IMR-90 (cell line): ENCODE measurements at regions not wholly inside any gene's neighbourhood (a gene's known extent, or its start where the extent isn't known, plus 50 kb on each side); places are given as distances from the start of the nearest gene placed in this dataset.

ENCODE experiments used
- ATAC-seq: fragments of 200-7000 bp; cut with Tn5 transposase; 2 replicates; pipeline ENCODE4 v1.9.1; 2020; ENCODE audit warnings: low read depth, mild to moderate bottlenecking, moderate library complexity
- BruUV-seq: library from RNA; stranded (reverse); fragments of 400-500 nt; replicated peaks from 2 replicates; lab custom pipeline; 2021; lab: Mats Ljungman, UMichigan
- CTCF ChIA-PET: fragments of 300-600 bp; formaldehyde crosslinking; extraction: SDS; loops from one replicate; lab custom pipeline; 2021; ENCODE audit warnings: antibody characterized with exemption; lab: Yijun Ruan, JAX
- POLR2A ChIA-PET: fragments of 300-600 bp; sonication (Branson Sonifier 250); formaldehyde crosslinking; loops from one replicate; lab custom pipeline; 2022; ENCODE audit warnings: antibody characterized with exemption; ENCODE audit not compliant: unreplicated experiment; lab: Charles Lee
- DNase-seq: peaks from one replicate; pipeline ENCODE4 v3.0.0; 2013
- H2AFZ ChIP-seq: replicated peaks from 2 replicates; pipeline ENCODE3; 2013; ENCODE audit warnings: low read length, mild to moderate bottlenecking; ENCODE audit not compliant: poor library complexity
- H2AK5ac ChIP-seq: 2 replicates; pipeline ENCODE4 v1.6.1; 2013; ENCODE audit warnings: low read depth, low read length, inconsistent platforms
- H2AK9ac ChIP-seq: replicated peaks from 2 replicates; pipeline ENCODE3; 2013; ENCODE audit warnings: mild to moderate bottlenecking, low read depth, low read length, moderate library complexity; ENCODE audit not compliant: poor library complexity
- H2BK120ac ChIP-seq: 2 replicates; pipeline ENCODE4 v1.6.1; 2013; ENCODE audit warnings: low read depth, low read length, inconsistent platforms
- H2BK15ac ChIP-seq: 3 replicates; pipeline ENCODE4 v1.6.1; 2013; ENCODE audit warnings: low read depth, low read length, inconsistent platforms
- H2BK20ac ChIP-seq: 2 replicates; pipeline ENCODE4 v1.6.1; 2013; ENCODE audit warnings: low read depth, mild to moderate bottlenecking, inconsistent platforms, low read length, moderate library complexity
- H2BK5ac ChIP-seq: 2 replicates; pipeline ENCODE4 v1.6.1; 2013; ENCODE audit warnings: mild to moderate bottlenecking, low read depth, low read length, inconsistent platforms; ENCODE audit not compliant: poor library complexity, severe bottlenecking
- H3K14ac ChIP-seq: replicated peaks from 2 replicates; pipeline ENCODE4 v1.6.1; 2013; ENCODE audit warnings: low read depth, low read length, inconsistent platforms
- H3K18ac ChIP-seq: 2 replicates; pipeline ENCODE4 v1.6.1; 2013; ENCODE audit warnings: low read depth, low read length, control low read depth
- H3K23ac ChIP-seq: 2 replicates; pipeline ENCODE4 v1.6.1; 2013; ENCODE audit warnings: low read depth, low read length, inconsistent platforms
- H3K27ac ChIP-seq: 2 replicates; pipeline ENCODE4 v1.5.1; 2013; ENCODE audit warnings: mild to moderate bottlenecking, control low read depth, low read length; ENCODE audit not compliant: insufficient read depth
- H3K27me3 ChIP-seq: 2 replicates; pipeline ENCODE4 v1.6.1; 2013; ENCODE audit warnings: low read length; ENCODE audit not compliant: control insufficient read depth, insufficient read depth
- H3K36me3 ChIP-seq: 2 replicates; pipeline ENCODE4 v1.6.1; 2013; ENCODE audit warnings: low read length, mixed read lengths; ENCODE audit not compliant: control insufficient read depth, insufficient read depth
- H3K4ac ChIP-seq: 2 replicates; pipeline ENCODE4 v1.6.1; 2013; ENCODE audit warnings: low read depth, low read length, inconsistent platforms
- H3K4me1 ChIP-seq: 2 replicates; pipeline ENCODE4 v1.6.1; 2013; ENCODE audit warnings: low read length, mixed read lengths; ENCODE audit not compliant: control insufficient read depth, insufficient read depth
- H3K4me2 ChIP-seq: 2 replicates; pipeline ENCODE4 v1.6.1; 2013; ENCODE audit warnings: low read depth, mild to moderate bottlenecking, control low read depth, low read length, moderate library complexity
- H3K4me3 ChIP-seq: 2 replicates; pipeline ENCODE4 v1.5.1; 2013; ENCODE audit warnings: low read depth, mild to moderate bottlenecking, control low read depth, low read length, moderate library complexity; ENCODE audit not compliant: insufficient read depth
- H3K56ac ChIP-seq: 2 replicates; pipeline ENCODE4 v1.6.1; 2013; ENCODE audit warnings: low read length, inconsistent platforms; ENCODE audit not compliant: insufficient read depth; ENCODE audit errors: extremely low read depth
- H3K79me1 ChIP-seq, 2 experiments: 2 replicates each; pipeline ENCODE4 v1.6.1; 2013; ENCODE audit warnings: low read length in 2 of 2, inconsistent platforms in 1 of 2, low read depth in 1 of 2
- H3K9ac ChIP-seq: 2 replicates; pipeline ENCODE4 v1.6.1; 2013; ENCODE audit warnings: low read depth, low read length, control low read depth
- H3K9me1 ChIP-seq: 2 replicates; pipeline ENCODE4 v1.6.1; 2013; ENCODE audit warnings: low read length, inconsistent platforms; ENCODE audit not compliant: insufficient read depth
- H3K9me3 ChIP-seq: 2 replicates; pipeline ENCODE4 v1.6.1; 2013; ENCODE audit warnings: low read length; ENCODE audit not compliant: control insufficient read depth, insufficient read depth
- H4K20me1 ChIP-seq: 2 replicates; pipeline ENCODE4 v1.6.1; 2013; ENCODE audit warnings: low read length, inconsistent platforms; ENCODE audit not compliant: insufficient read depth
- H4K5ac ChIP-seq: 2 replicates; pipeline ENCODE4 v1.6.1; 2013; ENCODE audit warnings: mild to moderate bottlenecking, low read depth, low read length, control low read depth
- H4K8ac ChIP-seq, 2 experiments: 2 replicates each; pipeline ENCODE4 v1.6.1; 2013; ENCODE audit warnings: low read depth in 2 of 2, low read length in 2 of 2, control low read depth in 1 of 2, inconsistent platforms in 1 of 2
- H4K91ac ChIP-seq: 2 replicates; pipeline ENCODE4 v1.6.1; 2013; ENCODE audit warnings: low read depth, low read length, inconsistent platforms; ENCODE audit not compliant: insufficient read depth
- BHLHE40 ChIP-seq: fragments of 150-350 bp; IDR thresholded peaks from 2 replicates; pipeline ENCODE4 v1.6.1; 2016; ENCODE audit warnings: mild to moderate bottlenecking, low read depth, low read length
- CHD1 ChIP-seq: IDR thresholded peaks from 2 replicates; pipeline ENCODE4 v1.6.1; 2012; ENCODE audit warnings: low read depth, low read length, improper control_type of control experiment
- MAFK ChIP-seq: IDR thresholded peaks from 2 replicates; pipeline ENCODE4 v1.6.1; 2012; ENCODE audit warnings: low read depth, low read length, improper control_type of control experiment
- MAZ ChIP-seq: IDR thresholded peaks from 2 replicates; pipeline ENCODE4 v1.6.1; 2012; ENCODE audit warnings: low read depth, mild to moderate bottlenecking, low read length, improper control_type of control experiment, moderate library complexity, borderline replicate concordance
- MXI1 ChIP-seq: IDR thresholded peaks from 2 replicates; pipeline ENCODE4 v1.6.1; 2012; ENCODE audit warnings: low read depth, mild to moderate bottlenecking, low read length, moderate library complexity, borderline replicate concordance
- NFE2L2 ChIP-seq: fragments of 150-350 bp; IDR thresholded peaks from 2 replicates; pipeline ENCODE4 v1.6.1; 2016; ENCODE audit warnings: low read depth, mild to moderate bottlenecking, low read length
- RCOR1 ChIP-seq: IDR thresholded peaks from 2 replicates; pipeline ENCODE4 v1.6.1; 2012; ENCODE audit warnings: mild to moderate bottlenecking, low read length, improper control_type of control experiment; ENCODE audit not compliant: insufficient replicate concordance
- SMC3 ChIP-seq: fragments of 150-350 bp; IDR thresholded peaks from 2 replicates; pipeline ENCODE4 v1.6.1; 2016; ENCODE audit warnings: low read depth, mild to moderate bottlenecking, antibody characterized with exemption, low read length, moderate library complexity
- WGBS, 2 experiments: methylation state at CpG; one replicate each; pipeline versions ENCODE4 v1.1.5 to v1.1.7; 2013; ENCODE audit warnings: missing lambda C conversion rate in 2 of 2; ENCODE audit not compliant: insufficient read length in 1 of 2; ENCODE audit errors: extremely low coverage in 2 of 2; 5-methylcytosine and 5-hydroxymethylcytosine counted together
- dilution Hi-C: fragments of 300-500 bp; cut with HindIII; formaldehyde crosslinking; loops from one replicate; pipeline ENCODE4 v1.14.3; 2018; ENCODE audit warnings: low sequenced_read_pairs; ENCODE audit not compliant: unreplicated experiment
- in situ Hi-C: fragments of 300-500 bp; cut with MboI; formaldehyde crosslinking; loops from 3 replicates; pipeline ENCODE4 v1.14.3; 2019; ENCODE audit warnings: low sequenced_read_pairs, inconsistent platforms, mixed read lengths
- intact Hi-C: fragments of 100-400 bp; cut with micrococcal nuclease; formaldehyde crosslinking; loops from 2 replicates; pipeline ENCODE4 v1.10.0; 2022
- TF ChIP-seq, protein P1 (sequence below): fragments of 150-350 bp; IDR thresholded peaks from 2 replicates; pipeline ENCODE4 v1.6.1; 2017; ENCODE audit warnings: mild to moderate bottlenecking, antibody characterized with exemption, low read length, low read depth

- intact Hi-C loops, result no loop called here
- Histone ChIP-seq H4K5ac (no peak overlapping the region), H3K56ac (no peak overlapping the region), H3K4me2 (no peak overlapping the region), H3K9me3 (no peaks in the 10 kb centered on the region), H3K18ac (no peak overlapping the region), H2BK5ac (no peak overlapping the region), H3K9ac (no peak overlapping the region), H2BK120ac (no peak overlapping the region), H3K9me1 (no peaks in the 10 kb centered on the region), H2AK5ac (no peak overlapping the region), H3K27ac (no peak overlapping the region), H3K4ac (no peak overlapping the region), H3K27me3 (no peaks in the 10 kb centered on the region; the same call in 1 of the 2 replicates), H2AFZ (no peak overlapping the region), H3K23ac (no peak overlapping the region), H3K36me3 (no peaks in the 10 kb centered on the region), H2BK15ac (no peak overlapping the region), H3K4me3 (no peak overlapping the region), H4K91ac (no peak overlapping the region), H2AK9ac (no peak overlapping the region), H3K79me1 (no peaks in the 10 kb centered on the region), H3K14ac (no peak overlapping the region), H4K8ac (no peak overlapping the region), H2BK20ac (no peak overlapping the region), H4K20me1 (no peaks in the 10 kb centered on the region), H3K4me1 (no peaks in the 10 kb centered on the region)
- TF ChIP-seq BHLHE40, result no peak
- TF ChIP-seq CHD1, result no peak
- TF ChIP-seq, protein P1, sequence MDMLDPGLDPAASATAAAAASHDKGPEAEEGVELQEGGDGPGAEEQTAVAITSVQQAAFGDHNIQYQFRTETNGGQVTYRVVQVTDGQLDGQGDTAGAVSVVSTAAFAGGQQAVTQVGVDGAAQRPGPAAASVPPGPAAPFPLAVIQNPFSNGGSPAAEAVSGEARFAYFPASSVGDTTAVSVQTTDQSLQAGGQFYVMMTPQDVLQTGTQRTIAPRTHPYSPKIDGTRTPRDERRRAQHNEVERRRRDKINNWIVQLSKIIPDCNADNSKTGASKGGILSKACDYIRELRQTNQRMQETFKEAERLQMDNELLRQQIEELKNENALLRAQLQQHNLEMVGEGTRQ, result no peak
- no peak for TF ChIP-seq NFE2L2
- TF ChIP-seq SMC3, result no peak
- TF ChIP-seq RCOR1, result no peak
- no peak for TF ChIP-seq MXI1
- TF ChIP-seq MAZ, result no peak
- TF ChIP-seq MAFK, result no peak
- WGBS, 2 experiments, result no CpG with 5 or more reads among the region's 1 CpG
- ChIA-PET CTCF (no interaction called here), POLR2A (no interaction called here)
- ATAC-seq (no peak), DNase-seq (no peak)
- in situ Hi-C loops, result no loop called here
- BruUV-seq, result no TSS peak
- dilution Hi-C loops, result no loop called here
These were observed 93.1 kb upstream of the SPON1 start for GRCh38 chr11:13869398-13869886.
